HG02852 (cell line): ENCODE measurements at regions not wholly inside any gene's neighbourhood (a gene's known extent, or its start where the extent isn't known, plus 50 kb on each side); places are given as distances from the start of the nearest gene placed in this dataset.

Experiments
- ATAC-seq: cut with Tn5 transposase; IDR thresholded peaks from one replicate; pipeline ENCODE4 v1.9.1; 2021; ENCODE audit warnings: mild to moderate bottlenecking, moderate library complexity; ENCODE audit not compliant: unreplicated experiment

GRCh38 chrX:26411045-26411444 is 195.1 kb downstream of the MAGEB5 start:
- no peak for ATAC-seq

- no peak for ATAC-seq
Observed at GRCh38 chrX:26409636-26410035, 193.7 kb downstream of the MAGEB5 start.

GRCh38 chrX:26387906-26388305 is 171.9 kb downstream of the MAGEB5 start:
- no peak for ATAC-seq

- no peak for ATAC-seq
Observed at GRCh38 chrX:26376037-26376708, 160.2 kb downstream of the MAGEB5 start.

- no peak for ATAC-seq
Observed at GRCh38 chrX:26375346-26375745, 159.4 kb downstream of the MAGEB5 start.

GRCh38 chrX:26373829-26374228 is 157.9 kb downstream of the MAGEB5 start:
- no peak for ATAC-seq

GRCh38 chrX:26352891-26353430 is 137.0 kb downstream of the MAGEB5 start:
- no peak for ATAC-seq

GRCh38 chrX:26347171-26347570 is 131.2 kb downstream of the MAGEB5 start:
- ATAC-seq: no peak

GRCh38 chrX:26334232-26334631 is 118.3 kb downstream of the MAGEB5 start:
- ATAC-seq: no peak

- ATAC-seq: no peak
Observed at GRCh38 chrX:26328608-26329319, 112.8 kb downstream of the MAGEB5 start.

GRCh38 chrX:26309262-26309661 is 93.3 kb downstream of the MAGEB5 start:
- ATAC-seq: no peak

GRCh38 chrX:26295425-26295824 is 79.5 kb downstream of the MAGEB5 start:
- no peak for ATAC-seq

GRCh38 chrX:26286836-26287235 is 70.9 kb downstream of the MAGEB5 start:
- no peak for ATAC-seq
